Breast epithelium (tissue), 3 donors: ENCODE measurements at regions not wholly inside any gene's neighbourhood (a gene's known extent, or its start where the extent isn't known, plus 50 kb on each side); places are given as distances from the start of the nearest gene placed in this dataset.

Experiments used
- POLR2AphosphoS5 ChIP-seq, 3 donors: sonication (generic); formaldehyde crosslinking; IDR thresholded peaks; one replicate each; pipeline ENCODE4 v1.6.1; 2017; ENCODE audit warnings: antibody characterized with exemption in 3 of 3
- TF ChIP-seq, protein P1 (sequence below), 3 donors: fragments of 450-650 bp; IDR thresholded peaks; one replicate each; pipeline ENCODE4 v1.5.1; 2016 to 2017; ENCODE audit warnings: antibody characterized with exemption in 3 of 3, mild to moderate bottlenecking in 3 of 3, moderate library complexity in 3 of 3

DNA sequence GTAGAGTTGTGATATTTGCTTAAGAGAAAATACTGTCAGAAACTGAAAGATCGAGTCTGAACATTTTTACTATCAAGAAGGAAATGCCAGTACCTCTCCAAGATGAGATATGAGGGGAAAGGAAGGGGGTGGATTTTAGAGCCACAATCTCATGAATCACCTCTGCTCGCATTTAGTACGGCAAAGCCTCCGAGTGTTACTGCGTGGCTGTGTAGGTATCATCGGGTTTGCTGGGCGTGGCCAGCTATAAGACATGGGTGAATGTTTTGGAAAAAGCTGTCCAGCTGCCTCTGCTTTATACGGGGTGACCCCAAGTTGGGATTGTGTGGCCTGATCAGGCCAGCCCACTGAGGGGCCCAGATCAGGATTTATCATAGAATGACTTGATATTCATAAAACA is 826.4 kb downstream of the SOCS6 start:
- no peak for TF ChIP-seq POLR2AphosphoS5 (IDR thresholded peaks at IDR 0.05)
- TF ChIP-seq, protein P1, sequence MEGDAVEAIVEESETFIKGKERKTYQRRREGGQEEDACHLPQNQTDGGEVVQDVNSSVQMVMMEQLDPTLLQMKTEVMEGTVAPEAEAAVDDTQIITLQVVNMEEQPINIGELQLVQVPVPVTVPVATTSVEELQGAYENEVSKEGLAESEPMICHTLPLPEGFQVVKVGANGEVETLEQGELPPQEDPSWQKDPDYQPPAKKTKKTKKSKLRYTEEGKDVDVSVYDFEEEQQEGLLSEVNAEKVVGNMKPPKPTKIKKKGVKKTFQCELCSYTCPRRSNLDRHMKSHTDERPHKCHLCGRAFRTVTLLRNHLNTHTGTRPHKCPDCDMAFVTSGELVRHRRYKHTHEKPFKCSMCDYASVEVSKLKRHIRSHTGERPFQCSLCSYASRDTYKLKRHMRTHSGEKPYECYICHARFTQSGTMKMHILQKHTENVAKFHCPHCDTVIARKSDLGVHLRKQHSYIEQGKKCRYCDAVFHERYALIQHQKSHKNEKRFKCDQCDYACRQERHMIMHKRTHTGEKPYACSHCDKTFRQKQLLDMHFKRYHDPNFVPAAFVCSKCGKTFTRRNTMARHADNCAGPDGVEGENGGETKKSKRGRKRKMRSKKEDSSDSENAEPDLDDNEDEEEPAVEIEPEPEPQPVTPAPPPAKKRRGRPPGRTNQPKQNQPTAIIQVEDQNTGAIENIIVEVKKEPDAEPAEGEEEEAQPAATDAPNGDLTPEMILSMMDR (IDR thresholded peaks at IDR 0.05) = no peak
